Erythroblast (primary cell): ENCODE measurements at regions not wholly inside any gene's neighbourhood (a gene's known extent, or its start where the extent isn't known, plus 50 kb on each side); places are given as distances from the start of the nearest gene placed in this dataset.
A peak's percentile ranks its signal among the peaks of the same experiment; 100 is the strongest.

Experiments used
- DNase-seq, 2 experiments: peaks; one replicate each; lab custom pipeline; 2025; lab: John Stamatoyannopoulos, UW
- GATA1 ChIP-seq: IDR thresholded peaks from 2 replicates; pipeline ENCODE4 v1.6.1; 2011; ENCODE audit warnings: low read depth, mild to moderate bottlenecking, control low read depth, low read length, moderate library complexity
- POLR2A ChIP-seq: IDR thresholded peaks from 2 replicates; pipeline ENCODE4 v1.6.1; 2011; ENCODE audit warnings: mild to moderate bottlenecking, low read length

- DNase-seq = no peak
- TF ChIP-seq POLR2A (no peak), GATA1 (no peak)
Measured at GRCh38 chr15:61654918-61655317, 405.3 kb downstream of the VPS13C start.

GRCh38 chr15:61654002-61654740 is 406.1 kb downstream of the VPS13C start:
- DNase-seq = no peak
- TF ChIP-seq GATA1 (no peak), POLR2A (no peak)

GRCh38 chr15:61653110-61653509 is 407.1 kb downstream of the VPS13C start:
- no peak for DNase-seq
- TF ChIP-seq POLR2A (no peak), GATA1 (no peak)

DNA sequence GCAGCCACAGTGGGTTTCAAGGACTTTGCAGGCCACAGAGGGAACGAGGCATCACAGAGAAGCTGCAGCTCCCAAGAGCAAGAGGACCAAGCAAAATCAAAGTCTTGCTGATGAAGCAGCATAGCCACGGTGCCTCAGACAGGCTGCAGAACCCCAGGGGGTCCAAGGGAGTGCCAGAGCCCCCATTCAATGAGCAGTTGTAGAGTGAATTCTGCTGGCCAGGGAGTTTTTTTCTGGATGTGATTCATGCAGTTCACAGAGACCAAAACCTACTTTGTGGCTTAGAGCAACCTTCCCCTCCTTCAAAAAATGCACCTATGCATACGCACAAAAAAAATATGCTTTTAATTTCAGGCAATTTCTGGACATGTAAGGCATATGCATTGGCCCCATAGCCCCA is 409.0 kb downstream of the VPS13C start:
- DNase-seq = no peak
- TF ChIP-seq POLR2A (no peak), GATA1 (no peak)

- no peak for TF ChIP-seq GATA1
- no peak for DNase-seq
Measured at GRCh38 chr15:61649046-61649445, 411.2 kb downstream of the VPS13C start.

DNA sequence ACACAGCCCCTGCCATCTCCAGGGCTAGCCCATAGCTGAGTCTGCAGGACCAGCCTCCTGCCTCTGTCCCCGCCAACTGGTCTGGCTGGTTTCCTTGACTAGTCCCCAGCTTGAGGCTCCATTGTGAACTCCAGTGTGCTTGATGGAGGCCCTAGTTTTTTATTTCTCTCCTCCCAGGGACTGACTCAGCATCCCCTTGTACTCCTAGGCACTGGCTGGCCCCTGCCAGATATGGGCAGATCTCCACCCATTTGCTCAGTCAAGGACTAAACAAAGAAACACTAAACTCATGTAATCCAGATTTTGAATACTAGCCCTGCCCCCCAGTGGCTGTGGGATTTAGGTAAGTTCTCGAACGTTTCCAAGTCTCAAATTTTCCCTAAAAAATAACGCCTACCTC is 415.4 kb upstream of the RORA start:
- TF ChIP-seq POLR2A (no peak), GATA1 (no peak)
- no peak for DNase-seq

DNA sequence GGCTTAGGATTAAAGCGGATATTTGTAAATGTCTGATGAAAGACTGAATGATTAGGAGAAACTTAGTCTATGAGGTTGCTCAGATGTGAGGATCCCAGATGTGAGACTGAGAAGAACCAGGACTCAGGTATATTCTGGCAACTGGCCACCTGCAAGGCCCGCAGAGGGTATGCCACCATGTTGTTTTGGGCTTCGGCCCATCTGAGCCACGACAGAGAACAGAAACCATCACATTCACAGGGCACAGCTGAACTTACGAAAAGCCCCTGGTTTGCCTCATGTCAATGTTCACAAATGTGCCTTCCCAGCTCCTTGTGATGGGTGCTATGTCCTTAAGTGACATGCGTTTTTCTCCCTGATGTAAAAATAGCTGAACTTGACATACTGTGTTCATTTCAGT is 412.5 kb upstream of the RORA start:
- TF ChIP-seq GATA1 (no peak), POLR2A (no peak)
- no peak for DNase-seq

- TF ChIP-seq POLR2A (no peak), GATA1 (no peak)
- no peak for DNase-seq
Measured at GRCh38 chr15:61640756-61641155, 411.7 kb upstream of the RORA start.

DNA sequence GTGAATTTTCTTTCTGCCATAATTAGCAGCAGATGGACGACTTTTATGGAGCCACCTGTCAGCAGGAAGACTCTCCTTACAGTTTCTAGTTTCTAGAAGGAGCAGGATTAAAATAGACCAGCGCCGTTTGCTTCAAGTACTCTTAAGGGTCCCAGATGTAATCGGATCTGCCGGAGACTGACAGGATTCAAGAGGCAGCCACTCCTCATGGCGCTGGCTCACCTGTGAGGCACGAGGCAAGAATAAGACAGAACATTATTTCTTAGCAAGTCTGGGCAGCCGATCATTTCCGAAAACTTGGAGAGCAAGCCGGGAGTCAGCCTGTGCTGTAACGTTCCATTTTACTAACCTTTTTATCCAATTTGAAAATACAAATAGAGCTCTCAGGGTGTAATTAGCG is 410.4 kb upstream of the RORA start:
- TF ChIP-seq GATA1 (no peak), POLR2A (no peak)

DNA sequence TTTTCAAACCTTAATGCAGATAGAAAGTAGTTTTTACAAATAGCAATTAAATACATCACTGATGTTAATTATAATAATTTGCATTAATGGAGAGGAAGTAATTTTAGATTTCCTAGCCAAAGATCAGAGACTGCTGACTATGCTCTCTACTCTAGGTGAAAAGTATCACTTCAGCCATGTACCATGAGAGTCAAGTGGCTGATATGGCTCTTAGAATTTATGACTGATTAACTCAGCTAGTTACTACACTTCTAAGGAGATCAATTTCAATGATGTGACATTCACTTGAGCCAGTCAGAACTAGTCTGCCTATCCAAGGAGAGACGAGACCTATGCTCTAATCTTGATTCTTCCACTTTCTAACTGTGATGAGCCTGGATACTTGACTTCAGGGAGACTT is 405.7 kb upstream of the RORA start:
- TF ChIP-seq GATA1 = no peak
- TF ChIP-seq POLR2A = no peak
- no peak for DNase-seq

More for the DNA sequence above, 410.4 kb upstream of the RORA start:
- no peak for DNase-seq

DNA sequence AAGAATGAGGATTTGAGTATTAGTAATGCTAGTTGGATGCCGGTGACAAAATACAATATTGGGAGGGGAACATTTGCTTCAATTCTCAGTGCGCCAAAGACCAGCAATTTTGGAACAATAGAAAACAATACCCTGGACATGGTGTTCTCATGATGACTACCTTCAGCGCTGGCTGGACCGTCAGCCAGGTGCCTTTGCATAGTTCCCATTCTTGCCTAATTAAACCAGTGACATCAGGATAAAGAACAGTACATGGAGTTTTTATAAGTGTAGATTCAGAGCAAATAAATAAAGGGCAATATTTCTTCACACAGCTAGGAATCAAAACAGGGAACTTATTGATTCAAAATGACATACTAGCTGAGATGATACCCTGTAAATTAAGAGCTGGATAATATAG is 404.8 kb upstream of the RORA start:
- DNase-seq = no peak
- no peak for TF ChIP-seq GATA1
- no peak for TF ChIP-seq POLR2A

DNA sequence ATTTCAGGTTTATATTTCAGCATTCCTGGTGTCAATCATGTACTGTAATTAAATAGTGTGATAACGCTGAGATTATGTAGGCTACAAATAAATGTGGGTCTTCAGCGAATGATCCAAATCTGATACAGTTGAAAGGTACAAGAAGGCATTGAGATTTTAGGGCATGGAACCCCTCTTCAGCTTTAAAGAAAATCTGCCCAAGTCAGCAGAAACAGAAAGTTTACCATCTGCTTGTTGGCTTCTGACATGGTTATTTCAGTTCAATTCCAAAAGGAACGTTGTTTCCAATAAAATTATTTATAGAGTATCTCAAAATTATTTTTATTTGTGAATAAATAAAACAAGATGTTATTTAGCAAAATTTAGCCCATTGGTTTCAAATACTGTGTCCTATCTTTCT is 400.2 kb upstream of the RORA start:
- TF ChIP-seq POLR2A (no peak), GATA1 (no peak)
- DNase-seq = no peak

- no peak for DNase-seq
- TF ChIP-seq POLR2A (no peak), GATA1 (no peak)
Measured at GRCh38 chr15:61624950-61625349, 395.8 kb upstream of the RORA start.

DNA sequence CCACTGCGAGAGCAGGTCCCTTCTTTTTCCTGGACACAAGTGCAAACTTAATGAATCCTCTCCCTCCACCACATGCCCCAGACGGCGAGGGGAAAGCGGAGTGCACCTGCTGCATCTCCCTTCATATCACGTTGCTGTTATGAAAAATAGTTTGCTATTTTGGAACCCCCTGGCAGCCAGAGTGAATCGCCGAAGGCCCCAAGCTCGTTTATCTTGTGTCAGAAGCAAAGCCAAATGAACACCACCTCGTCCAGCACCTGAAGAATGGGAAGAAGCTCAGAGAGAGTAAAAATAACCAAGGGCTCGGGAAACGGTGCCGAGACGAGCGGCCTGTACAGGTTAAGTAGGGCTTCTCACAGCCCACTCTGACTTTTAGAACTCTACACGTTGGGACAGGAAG is 394.6 kb upstream of the RORA start:
- no peak for TF ChIP-seq POLR2A
- TF ChIP-seq GATA1 = no peak

DNA sequence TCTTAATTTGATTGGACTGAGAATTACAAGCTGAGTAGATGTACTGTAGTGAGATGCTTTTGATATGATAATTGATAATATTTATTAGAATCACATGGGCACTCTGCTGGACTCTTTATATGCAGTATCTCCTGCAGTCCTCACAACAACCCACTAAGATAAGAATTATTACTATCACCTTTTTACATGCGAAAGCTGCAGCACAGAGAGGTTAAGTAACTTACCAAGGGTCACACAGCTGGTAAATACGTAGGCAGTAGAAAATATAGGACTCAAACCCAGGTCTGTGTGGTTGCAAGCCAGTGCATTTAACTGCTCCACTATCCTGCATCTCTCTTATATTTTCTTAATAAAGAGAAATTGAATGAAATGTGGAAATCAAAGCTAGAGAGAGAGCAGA is 392.8 kb upstream of the RORA start:
- DNase-seq = no peak
- TF ChIP-seq GATA1 = no peak
- TF ChIP-seq POLR2A = no peak

More for the DNA sequence above, 394.6 kb upstream of the RORA start:
- no peak for DNase-seq

DNA sequence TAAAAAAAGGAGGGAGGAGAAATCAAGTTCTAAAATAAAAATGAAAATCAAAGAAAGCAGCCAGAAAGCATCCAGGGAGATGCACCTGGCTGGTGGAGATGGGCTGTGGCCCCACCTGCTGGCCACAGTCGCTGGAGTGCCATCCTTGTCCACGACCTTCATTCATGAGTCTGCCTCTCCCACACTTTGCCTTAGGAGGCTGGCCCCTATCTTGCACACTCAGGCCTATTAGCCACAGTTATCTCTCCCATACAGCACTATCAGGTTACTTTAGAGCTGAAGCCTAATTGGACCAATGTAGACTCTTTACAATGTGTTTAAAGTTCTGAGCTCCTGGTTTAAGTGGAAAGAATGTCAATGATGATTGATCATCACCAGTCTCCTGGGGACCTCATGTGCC is 392.0 kb upstream of the RORA start:
- DNase-seq = peak; percentile 85 to 89
- TF ChIP-seq POLR2A = no peak
- TF ChIP-seq GATA1 = no peak

DNA sequence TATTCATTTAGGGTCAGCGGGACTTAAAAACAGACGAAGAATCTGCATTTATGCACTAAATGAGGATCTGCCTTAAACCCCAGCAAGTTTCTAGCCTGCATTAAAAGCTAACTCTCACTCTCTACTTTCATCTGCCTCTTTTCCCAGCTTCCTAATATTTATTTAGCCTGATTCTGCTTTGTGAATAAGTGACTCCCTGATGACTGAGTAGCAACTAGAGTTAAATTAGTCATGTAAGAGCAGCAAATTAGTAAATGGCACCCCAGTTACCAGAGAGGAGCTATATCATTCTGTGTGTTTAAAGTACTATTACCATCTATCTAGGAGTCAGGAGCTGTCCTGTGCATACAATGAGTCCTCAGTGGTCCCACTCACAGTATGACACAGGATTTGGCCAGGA is 391.0 kb upstream of the RORA start:
- TF ChIP-seq POLR2A (no peak), GATA1 (no peak)

More for the DNA sequence above, 391.0 kb upstream of the RORA start:
- DNase-seq = no peak
